ENCODE measurements at regions not wholly inside any gene's neighbourhood (a gene's known extent, or its start where the extent isn't known, plus 50 kb on each side); places are given as distances from the start of the nearest gene placed in this dataset.
A peak's percentile ranks its signal among the peaks of the same experiment; 100 is the strongest.

- CTCF ChIA-PET = no interaction called here
Measured at GRCh38 chr17:72448019-72448418, 327.2 kb downstream of the SOX9 start.

GRCh38 chr17:72452286-72453173 lies 331.7 kb downstream of the SOX9 start:
- H3K36me3 Mint-ChIP-seq (ENCODE audit: insufficient read depth, unreplicated experiment) = peaks cover 27% of the 10 kb centered on the region
- peak overlapping the region; percentile 66 for H3K27ac Mint-ChIP-seq (ENCODE audit: low read depth, unreplicated experiment)
- H3K4me3 Mint-ChIP-seq (ENCODE audit: unreplicated experiment) = no peak overlapping the region
- no TSS peak for BruUV-seq (replicated peaks)
- no peaks in the 10 kb centered on the region for H3K27me3 Mint-ChIP-seq (ENCODE audit: insufficient read depth, unreplicated experiment)
- peaks cover 44% of the 10 kb centered on the region for H3K4me1 Mint-ChIP-seq (ENCODE audit: insufficient read depth, unreplicated experiment)
- no peak for DNase-seq (ENCODE audit: unreplicated experiment)
- CTCF ChIA-PET = interaction anchor here (0.6 to 1.4 kb wide), 2 partner anchors 15 to 205 kb away, joined by 3 to 5 read pairs; no protein-coding TSS in a partner anchor
- POLR2A ChIA-PET = interaction anchor here (0.6 to 0.9 kb wide), 3 partner anchors 13 to 453 kb away, joined by 3 to 5 read pairs (median 4); no protein-coding TSS in a partner anchor
- H3K9me3 Mint-ChIP-seq (ENCODE audit: unreplicated experiment) = no peaks in the 10 kb centered on the region
- intact Hi-C loops (cut with micrococcal nuclease) = no loop called here
- no peak for TF ChIP-seq CTCF (IDR thresholded peaks at IDR 0.05; ENCODE audit: unreplicated experiment)

More at GRCh38 chr17:72448019-72448418, 327.2 kb downstream of the SOX9 start:
- Mint-ChIP-seq H3K4me1 (ENCODE audit: insufficient read depth, unreplicated experiment) (peaks cover 26% of the 10 kb centered on the region), H3K9me3 (ENCODE audit: unreplicated experiment) (no peaks in the 10 kb centered on the region), H3K36me3 (ENCODE audit: insufficient read depth, unreplicated experiment) (peaks cover 29% of the 10 kb centered on the region), H3K4me3 (ENCODE audit: unreplicated experiment) (no peak overlapping the region), H3K27me3 (ENCODE audit: insufficient read depth, unreplicated experiment) (no peaks in the 10 kb centered on the region), H3K27ac (ENCODE audit: low read depth, unreplicated experiment) (no peak overlapping the region)
- no peak for DNase-seq (ENCODE audit: unreplicated experiment)
- POLR2A ChIA-PET = interaction anchor here (0.9 kb wide), 1 partner anchor 55 kb away, joined by 3 read pairs; no protein-coding TSS in a partner anchor
- no peak for TF ChIP-seq CTCF (IDR thresholded peaks at IDR 0.05; ENCODE audit: unreplicated experiment)
- intact Hi-C loops (cut with micrococcal nuclease) = no loop called here
- no TSS peak for BruUV-seq (replicated peaks)

GRCh38 chr17:72454342-72454741 lies 333.5 kb downstream of the SOX9 start:
- ChIA-PET CTCF (no interaction called here), POLR2A (interaction anchor here (1.0 kb wide), 1 partner anchor 133 kb away, joined by 4 read pairs; no protein-coding TSS in a partner anchor)
- no peaks in the 10 kb centered on the region for H3K9me3 Mint-ChIP-seq (ENCODE audit: unreplicated experiment)
- no peak for DNase-seq (ENCODE audit: unreplicated experiment)
- H3K27me3 Mint-ChIP-seq (ENCODE audit: insufficient read depth, unreplicated experiment) = no peaks in the 10 kb centered on the region
- no peak overlapping the region for H3K4me3 Mint-ChIP-seq (ENCODE audit: unreplicated experiment)
- peaks cover 28% of the 10 kb centered on the region for H3K36me3 Mint-ChIP-seq (ENCODE audit: insufficient read depth, unreplicated experiment)
- no peak overlapping the region for H3K27ac Mint-ChIP-seq (ENCODE audit: low read depth, unreplicated experiment)
- intact Hi-C loops (cut with micrococcal nuclease) = no loop called here
- TF ChIP-seq CTCF (IDR thresholded peaks at IDR 0.05; ENCODE audit: unreplicated experiment) = no peak
- peaks cover 51% of the 10 kb centered on the region for H3K4me1 Mint-ChIP-seq (ENCODE audit: insufficient read depth, unreplicated experiment)
- BruUV-seq (replicated peaks) = no TSS peak

GRCh38 chr17:72455562-72455961 lies 334.7 kb downstream of the SOX9 start:
- H3K9me3 Mint-ChIP-seq (ENCODE audit: unreplicated experiment) = no peaks in the 10 kb centered on the region
- no TSS peak for BruUV-seq (replicated peaks)
- peaks cover 56% of the 10 kb centered on the region for H3K4me1 Mint-ChIP-seq (ENCODE audit: insufficient read depth, unreplicated experiment)
- H3K4me3 Mint-ChIP-seq (ENCODE audit: unreplicated experiment) = no peak overlapping the region
- ChIA-PET POLR2A (interaction anchor here (0.6 to 1.4 kb wide), 6 partner anchors 10 to 93 kb away, joined by 3 to 9 read pairs (median 3); no protein-coding TSS in a partner anchor), CTCF (interaction anchor here (0.7 kb wide), 1 partner anchor 10 kb away, joined by 3 read pairs; no protein-coding TSS in a partner anchor)
- H3K36me3 Mint-ChIP-seq (ENCODE audit: insufficient read depth, unreplicated experiment) = peaks cover 25% of the 10 kb centered on the region
- TF ChIP-seq CTCF (IDR thresholded peaks at IDR 0.05; ENCODE audit: unreplicated experiment) = no peak
- no peaks in the 10 kb centered on the region for H3K27me3 Mint-ChIP-seq (ENCODE audit: insufficient read depth, unreplicated experiment)
- no peak overlapping the region for H3K27ac Mint-ChIP-seq (ENCODE audit: low read depth, unreplicated experiment)
- no peak for DNase-seq (ENCODE audit: unreplicated experiment)
- intact Hi-C loops (cut with micrococcal nuclease) = no loop called here
